Fibroblast of mammary gland (primary cell): ENCODE measurements at regions not wholly inside any gene's neighbourhood (a gene's known extent, or its start where the extent isn't known, plus 50 kb on each side); places are given as distances from the start of the nearest gene placed in this dataset.

Experiments
- DNase-seq: peaks from one replicate; pipeline ENCODE4 v3.0.0-alpha.2; 2010; ENCODE audit warnings: low read depth
- H3K4me3 ChIP-seq: 2 replicates; pipeline ENCODE4 v1.5.1; 2011; ENCODE audit warnings: low read depth, mild to moderate bottlenecking, low read length, moderate library complexity; ENCODE audit not compliant: control insufficient read depth
- TF ChIP-seq, protein P1 (sequence below): conservative IDR thresholded peaks from 2 replicates; pipeline ENCODE4 v1.5.1; 2011; ENCODE audit warnings: low read depth, low read length, inconsistent platforms; ENCODE audit not compliant: control insufficient read depth, insufficient read depth

DNA sequence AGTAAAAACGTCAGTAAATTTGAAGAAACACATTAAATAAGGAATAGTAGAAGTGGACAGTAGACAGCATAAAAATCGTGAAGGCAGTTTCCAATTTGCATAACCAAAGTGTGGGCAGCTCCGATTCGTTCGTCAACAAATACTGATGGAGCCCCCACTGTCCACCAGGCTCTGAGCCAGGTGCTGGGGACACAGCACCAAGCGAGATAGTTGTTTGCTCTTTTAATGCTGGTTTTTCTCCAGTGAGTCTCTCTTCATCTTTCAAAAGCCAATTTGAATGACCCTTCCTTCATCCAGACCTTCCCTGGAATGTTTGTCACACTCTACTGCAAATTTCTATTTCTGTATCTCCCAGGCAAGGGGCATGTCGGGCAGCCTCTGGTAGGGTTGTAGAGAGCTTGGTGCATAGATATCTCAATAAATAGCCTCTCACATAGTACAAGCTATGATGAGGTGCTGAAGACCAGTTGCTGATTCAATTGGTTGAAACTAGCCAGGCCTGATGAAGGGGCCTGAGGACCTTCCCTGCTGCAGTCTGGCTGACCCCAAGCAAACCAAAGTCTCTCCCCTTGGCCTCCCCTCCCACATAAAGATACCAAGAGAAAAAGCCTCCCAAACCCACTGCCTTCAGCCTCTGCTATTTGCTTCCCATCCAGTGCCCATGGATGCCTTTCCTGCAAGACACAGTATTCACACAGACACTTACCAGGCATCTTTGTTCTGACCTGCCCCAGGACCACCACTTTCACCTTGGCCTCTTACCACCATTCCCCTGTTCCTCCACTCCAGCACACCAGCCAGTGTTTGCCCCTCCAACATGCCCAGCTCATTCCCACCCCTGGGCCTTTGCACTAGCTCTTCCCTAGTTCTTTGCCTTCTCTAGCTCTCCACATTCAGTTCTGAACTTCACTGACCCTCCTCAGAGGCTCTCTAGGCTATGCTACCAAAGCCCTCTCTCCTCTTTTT, 125.2 kb downstream of the CEBPB start:
- no peak overlapping the region for H3K4me3 ChIP-seq
- DNase-seq, result no peak
- TF ChIP-seq, protein P1, sequence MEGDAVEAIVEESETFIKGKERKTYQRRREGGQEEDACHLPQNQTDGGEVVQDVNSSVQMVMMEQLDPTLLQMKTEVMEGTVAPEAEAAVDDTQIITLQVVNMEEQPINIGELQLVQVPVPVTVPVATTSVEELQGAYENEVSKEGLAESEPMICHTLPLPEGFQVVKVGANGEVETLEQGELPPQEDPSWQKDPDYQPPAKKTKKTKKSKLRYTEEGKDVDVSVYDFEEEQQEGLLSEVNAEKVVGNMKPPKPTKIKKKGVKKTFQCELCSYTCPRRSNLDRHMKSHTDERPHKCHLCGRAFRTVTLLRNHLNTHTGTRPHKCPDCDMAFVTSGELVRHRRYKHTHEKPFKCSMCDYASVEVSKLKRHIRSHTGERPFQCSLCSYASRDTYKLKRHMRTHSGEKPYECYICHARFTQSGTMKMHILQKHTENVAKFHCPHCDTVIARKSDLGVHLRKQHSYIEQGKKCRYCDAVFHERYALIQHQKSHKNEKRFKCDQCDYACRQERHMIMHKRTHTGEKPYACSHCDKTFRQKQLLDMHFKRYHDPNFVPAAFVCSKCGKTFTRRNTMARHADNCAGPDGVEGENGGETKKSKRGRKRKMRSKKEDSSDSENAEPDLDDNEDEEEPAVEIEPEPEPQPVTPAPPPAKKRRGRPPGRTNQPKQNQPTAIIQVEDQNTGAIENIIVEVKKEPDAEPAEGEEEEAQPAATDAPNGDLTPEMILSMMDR, result no peak

DNA sequence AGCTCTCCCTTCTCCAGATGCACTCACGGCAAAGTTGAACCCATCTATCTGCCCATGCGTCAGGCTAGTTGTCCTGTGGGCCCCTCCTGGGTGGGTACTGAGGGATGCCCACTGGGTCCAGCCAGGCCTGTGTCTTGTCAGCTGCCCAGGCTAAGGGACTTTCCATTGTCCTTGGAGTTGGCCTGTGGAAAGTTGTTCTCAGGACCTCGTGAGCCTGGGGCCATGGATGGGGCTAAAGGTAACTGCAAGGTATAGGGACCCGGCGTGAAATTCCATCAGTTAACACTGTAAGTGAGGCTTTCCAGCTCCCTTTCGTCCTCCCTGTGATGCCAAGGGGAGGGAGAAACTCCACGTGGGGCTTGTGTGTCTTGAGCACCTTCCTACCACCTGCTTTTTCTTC, 126.5 kb downstream of the CEBPB start:
- no peak for DNase-seq
- TF ChIP-seq, protein P1, result no peak
- no peak overlapping the region for H3K4me3 ChIP-seq

DNA sequence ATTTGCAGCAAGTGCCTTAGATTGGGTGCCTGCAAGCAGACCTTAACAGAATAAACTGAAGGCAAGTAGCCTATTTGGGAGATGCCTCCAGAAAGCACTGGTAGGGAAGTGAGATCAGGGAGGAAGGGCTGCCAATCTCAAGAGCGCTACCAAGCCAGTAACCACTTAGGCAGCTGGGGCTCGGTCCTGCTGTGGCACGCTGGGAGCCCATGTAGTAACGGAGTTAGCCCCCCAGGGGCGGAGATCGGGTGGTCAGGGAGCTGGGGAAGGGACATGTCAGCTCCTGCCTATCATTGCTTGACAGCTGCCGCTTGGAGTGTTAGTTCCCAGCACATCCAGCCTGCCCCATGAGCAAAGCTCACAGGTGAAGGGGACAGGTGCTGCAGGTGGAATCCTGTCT, 127.0 kb downstream of the CEBPB start:
- TF ChIP-seq, protein P1, result no peak
- no peak for DNase-seq

DNA sequence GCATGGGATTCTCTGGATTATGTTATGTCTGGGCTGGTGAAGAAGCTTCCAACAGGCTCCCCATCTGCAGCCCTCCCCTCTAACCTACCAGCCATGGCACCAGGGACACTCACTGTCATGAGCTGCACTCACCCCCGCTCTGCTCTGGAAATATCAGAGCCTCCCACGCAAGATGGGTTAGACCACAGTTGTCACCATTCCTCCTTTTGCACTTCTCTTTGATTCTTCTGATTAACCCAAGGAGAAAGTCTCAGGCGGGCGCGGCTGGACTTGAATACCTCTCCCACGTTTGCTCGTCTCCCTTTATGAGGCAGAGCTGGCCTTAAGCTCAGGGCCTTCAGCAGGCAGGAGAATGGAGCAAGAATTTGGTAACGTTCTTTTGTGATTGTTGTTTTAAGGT, 128.1 kb downstream of the CEBPB start:
- no peak for DNase-seq
- H3K4me3 ChIP-seq, result no peak overlapping the region
- TF ChIP-seq, protein P1, result no peak

More for the DNA sequence above, 127.0 kb downstream of the CEBPB start:
- H3K4me3 ChIP-seq, result no peak overlapping the region

DNA sequence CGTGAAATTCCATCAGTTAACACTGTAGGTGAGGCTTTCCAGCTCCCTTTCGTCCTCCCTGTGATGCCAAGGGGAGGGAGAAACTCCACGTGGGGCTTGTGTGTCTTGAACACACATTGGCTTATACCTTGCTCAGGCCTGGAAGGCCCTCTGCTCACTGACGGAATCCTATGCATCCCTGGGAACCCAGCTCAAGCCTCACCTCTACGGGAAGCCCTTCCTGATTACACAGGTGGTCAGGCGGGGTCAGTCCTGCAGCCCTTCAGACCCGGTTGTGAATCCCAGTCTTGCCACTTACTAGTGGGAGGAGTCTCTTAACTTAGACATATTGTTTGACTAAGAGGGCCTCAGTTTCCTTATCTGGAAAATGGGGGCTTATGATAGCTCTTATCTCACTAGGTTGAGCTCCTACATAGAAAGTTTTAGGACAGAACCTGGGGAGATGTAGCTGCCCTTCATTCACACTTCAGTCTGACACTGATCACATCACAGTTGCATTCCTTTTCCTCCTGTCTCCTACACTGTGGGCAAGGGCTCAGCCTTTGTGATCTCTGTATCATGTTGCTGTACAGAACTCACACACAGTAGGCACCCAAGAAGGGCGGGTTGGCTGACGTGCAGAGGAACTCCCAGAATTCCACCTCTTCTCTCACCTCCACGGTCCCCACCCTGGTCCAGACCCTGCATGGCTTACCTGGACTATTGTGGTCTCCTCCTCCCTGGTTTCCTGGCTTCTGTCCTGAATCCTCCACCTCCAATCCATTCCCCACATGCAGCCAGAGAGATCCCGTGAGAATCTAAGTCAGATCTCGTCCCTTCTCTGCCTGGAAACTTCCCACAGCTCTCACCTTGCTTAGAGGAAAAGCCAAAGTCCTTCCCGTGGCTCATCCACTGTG, 129.6 kb downstream of the CEBPB start:
- no peak for DNase-seq
- H3K4me3 ChIP-seq, result peak overlapping the region; percentile 48
- TF ChIP-seq, protein P1, result no peak

DNA sequence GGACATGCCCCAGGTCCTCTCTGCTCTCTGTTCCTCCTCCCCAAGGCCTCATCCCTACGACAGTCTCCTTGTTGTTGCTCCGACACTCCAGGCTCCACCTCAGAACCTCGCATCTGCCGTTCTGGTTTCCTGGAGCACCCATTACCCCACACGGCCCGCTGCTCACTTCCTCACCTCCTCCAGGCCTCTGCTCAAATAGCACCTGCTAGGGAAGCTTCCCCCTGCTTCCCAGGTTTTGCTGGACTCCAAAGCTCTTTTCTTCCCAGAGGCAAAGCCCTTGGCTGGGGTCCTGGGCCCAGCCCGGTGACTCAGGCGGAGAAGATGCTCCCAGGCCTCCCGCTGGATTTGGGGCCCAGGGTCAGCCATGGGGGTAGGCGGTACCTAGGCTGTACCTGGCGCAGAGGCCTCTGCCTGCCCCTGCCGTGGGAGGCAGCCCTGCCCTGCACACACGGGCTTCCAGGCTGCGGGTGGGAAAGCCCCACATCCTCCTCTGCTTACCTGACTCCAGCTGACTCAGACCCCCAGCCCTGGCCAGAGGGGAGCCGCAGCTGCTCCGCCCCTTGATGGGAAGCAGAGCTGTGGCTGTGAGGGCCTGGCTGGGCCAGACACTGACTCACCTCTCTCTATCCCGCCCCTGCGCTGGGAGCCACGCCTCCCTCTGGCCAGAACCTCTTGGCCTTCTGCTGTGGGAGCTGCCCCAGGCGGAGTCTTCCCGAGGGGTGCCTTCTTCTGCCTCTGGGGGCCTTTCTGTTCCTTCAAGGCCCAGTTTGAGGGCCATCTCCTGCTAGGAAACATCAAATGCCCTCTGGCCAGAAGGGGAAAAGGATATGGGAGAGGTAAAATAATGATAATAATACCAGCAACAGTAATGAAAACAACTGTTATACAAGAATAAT, 130.5 kb downstream of the CEBPB start:
- H3K4me3 ChIP-seq, result peak overlapping the region; percentile 48
- DNase-seq, result peak; percentile 94
- TF ChIP-seq, protein P1, result no peak
